LNCAP (cell line): ENCODE measurements at regions not wholly inside any gene's neighbourhood (a gene's known extent, or its start where the extent isn't known, plus 50 kb on each side); places are given as distances from the start of the nearest gene placed in this dataset.

Experiments used
- TF ChIP-seq, protein P1 (sequence below): fragments of 450-650 bp; IDR thresholded peaks from 2 replicates; pipeline ENCODE4 v1.5.1; 2017; ENCODE audit warnings: mild to moderate bottlenecking

DNA sequence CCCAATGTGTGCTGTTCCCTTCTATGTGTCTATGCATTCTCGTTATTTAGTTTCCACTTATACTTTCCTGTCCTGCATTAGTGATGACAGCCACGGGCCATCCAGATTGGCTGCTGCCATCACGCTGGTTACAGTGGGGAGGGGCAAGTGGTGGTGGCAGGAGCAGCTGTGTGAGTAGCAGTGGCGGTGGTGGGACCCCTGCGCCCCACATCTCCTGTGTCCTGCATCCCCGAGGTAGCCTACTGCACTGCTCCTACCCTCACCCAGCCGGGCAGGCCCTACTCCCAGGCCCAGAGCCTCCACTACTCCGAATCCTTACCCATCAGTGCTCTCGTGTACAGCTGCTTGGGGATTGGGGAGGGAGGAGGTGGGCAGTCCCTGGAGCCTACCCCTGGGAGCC, 798.7 kb upstream of the AGA start:
- TF ChIP-seq, protein P1, sequence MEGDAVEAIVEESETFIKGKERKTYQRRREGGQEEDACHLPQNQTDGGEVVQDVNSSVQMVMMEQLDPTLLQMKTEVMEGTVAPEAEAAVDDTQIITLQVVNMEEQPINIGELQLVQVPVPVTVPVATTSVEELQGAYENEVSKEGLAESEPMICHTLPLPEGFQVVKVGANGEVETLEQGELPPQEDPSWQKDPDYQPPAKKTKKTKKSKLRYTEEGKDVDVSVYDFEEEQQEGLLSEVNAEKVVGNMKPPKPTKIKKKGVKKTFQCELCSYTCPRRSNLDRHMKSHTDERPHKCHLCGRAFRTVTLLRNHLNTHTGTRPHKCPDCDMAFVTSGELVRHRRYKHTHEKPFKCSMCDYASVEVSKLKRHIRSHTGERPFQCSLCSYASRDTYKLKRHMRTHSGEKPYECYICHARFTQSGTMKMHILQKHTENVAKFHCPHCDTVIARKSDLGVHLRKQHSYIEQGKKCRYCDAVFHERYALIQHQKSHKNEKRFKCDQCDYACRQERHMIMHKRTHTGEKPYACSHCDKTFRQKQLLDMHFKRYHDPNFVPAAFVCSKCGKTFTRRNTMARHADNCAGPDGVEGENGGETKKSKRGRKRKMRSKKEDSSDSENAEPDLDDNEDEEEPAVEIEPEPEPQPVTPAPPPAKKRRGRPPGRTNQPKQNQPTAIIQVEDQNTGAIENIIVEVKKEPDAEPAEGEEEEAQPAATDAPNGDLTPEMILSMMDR = no peak

DNA sequence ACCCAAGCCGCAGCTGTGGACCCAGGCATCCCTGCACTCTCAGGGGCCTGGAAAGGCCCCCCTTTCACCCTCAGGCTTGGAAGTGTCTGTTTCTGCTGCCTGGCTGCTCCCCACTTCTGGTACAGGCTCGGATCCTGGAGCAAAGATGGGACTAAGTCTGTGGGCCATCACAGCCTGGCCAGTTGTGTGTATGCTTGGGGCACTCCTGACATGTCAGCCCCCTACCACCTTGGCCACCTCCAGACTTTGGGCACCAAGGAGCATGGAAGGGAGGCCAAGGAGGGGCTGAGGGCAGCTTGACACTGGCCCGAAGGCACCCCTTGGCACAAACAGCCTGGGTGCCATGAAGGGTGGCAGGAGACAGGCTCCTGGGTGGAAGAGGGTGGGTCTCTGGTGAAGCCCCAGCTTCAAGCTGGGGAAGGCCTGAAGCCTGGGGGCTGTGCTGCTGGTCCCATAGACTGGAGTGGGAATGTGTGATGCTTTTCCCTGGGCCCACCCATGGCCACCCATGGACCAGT, 799.4 kb upstream of the AGA start:
- TF ChIP-seq, protein P1 = no peak

DNA sequence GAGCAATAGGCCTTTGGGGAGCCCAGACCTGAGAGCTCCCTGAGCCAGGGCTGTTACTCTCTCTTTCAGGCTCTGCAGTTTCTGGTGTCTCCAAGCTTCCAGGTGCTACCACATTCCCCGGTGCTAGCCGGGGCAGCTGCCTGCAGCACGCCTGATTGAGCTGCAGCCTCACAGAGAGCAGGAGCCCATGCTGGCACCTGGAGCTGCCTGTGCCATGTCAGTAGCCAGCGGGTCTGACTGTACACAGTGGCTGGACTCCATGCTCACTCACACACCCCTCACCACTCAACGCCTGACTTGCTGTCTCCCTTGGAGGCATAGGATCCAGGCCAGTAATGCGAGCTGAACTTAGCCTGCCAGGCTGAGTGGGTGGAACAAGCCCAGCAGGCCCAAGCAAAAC, 800.4 kb upstream of the AGA start:
- TF ChIP-seq, protein P1 = no peak

- TF ChIP-seq, protein P1 = no peak
These were observed 802.5 kb upstream of the AGA start for GRCh38 chr4:178244785-178245184.

GRCh38 chr4:178255172-178255571, 812.9 kb upstream of the AGA start:
- TF ChIP-seq, protein P1 = no peak

DNA sequence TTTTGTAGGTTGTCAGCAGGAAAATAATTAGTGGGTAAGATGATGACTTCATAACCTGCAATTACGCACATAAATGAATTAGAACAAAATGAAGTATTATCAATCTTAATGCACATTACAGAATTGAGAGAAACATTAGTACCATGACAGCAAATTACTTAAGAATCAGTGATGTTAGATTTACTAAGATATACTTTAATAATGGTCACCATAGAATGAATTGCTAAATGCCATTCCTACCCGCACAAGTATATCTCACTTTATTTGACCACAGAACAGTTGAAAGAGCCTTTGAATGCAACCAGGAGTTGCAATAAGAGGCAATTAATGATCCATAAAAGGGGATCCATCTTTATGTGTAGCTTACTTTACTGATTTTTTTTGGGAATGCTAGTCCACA, 816.4 kb upstream of the AGA start:
- TF ChIP-seq, protein P1 = no peak

- TF ChIP-seq, protein P1 = no peak
These were observed 817.3 kb upstream of the AGA start for GRCh38 chr4:178259566-178259965.

DNA sequence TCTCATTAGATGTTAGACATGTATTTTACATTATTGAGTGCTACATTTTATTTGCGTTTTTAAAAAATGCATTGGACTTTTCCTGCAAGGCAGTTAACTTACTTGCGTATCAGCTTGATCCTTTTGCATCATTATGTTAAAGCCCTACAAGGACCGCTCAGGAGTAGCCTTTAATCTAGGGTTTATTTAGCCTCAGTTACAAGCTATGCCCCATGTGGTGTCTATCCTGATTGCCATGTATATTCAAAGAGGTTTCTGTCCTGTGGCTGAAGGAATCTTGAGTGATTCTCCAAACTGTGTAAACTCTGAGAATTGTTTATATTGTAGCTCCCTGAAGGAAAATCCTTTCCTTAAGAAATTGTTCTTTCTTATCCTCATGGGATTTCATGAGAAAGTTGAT, 821.8 kb upstream of the AGA start:
- TF ChIP-seq, protein P1 = no peak
